Trophoblast cell (in vitro differentiated cells and primary cell): ENCODE measurements at regions not wholly inside any gene's neighbourhood (a gene's known extent, or its start where the extent isn't known, plus 50 kb on each side); places are given as distances from the start of the nearest gene placed in this dataset.

Experiments
- DNase-seq, 2 donors: peaks; one replicate each; pipeline ENCODE4 v3.0.0-alpha.2; 2016
- H2AFZ ChIP-seq: 2 replicates; pipeline ENCODE4 v1.6.1; 2013; ENCODE audit warnings: low read length, moderate library complexity, mild to moderate bottlenecking; ENCODE audit not compliant: insufficient read depth, poor library complexity
- H2AK5ac ChIP-seq: 2 replicates; pipeline ENCODE4 v1.6.1; 2013; ENCODE audit warnings: mild to moderate bottlenecking, low read length
- H2BK120ac ChIP-seq: 2 replicates; pipeline ENCODE4 v1.6.1; 2013; ENCODE audit warnings: low read length, mild to moderate bottlenecking, moderate library complexity; ENCODE audit not compliant: insufficient read depth, poor library complexity
- H2BK12ac ChIP-seq: 2 replicates; pipeline ENCODE4 v1.6.1; 2013; ENCODE audit warnings: mild to moderate bottlenecking, low read length, moderate library complexity
- H2BK5ac ChIP-seq: 2 replicates; pipeline ENCODE4 v1.6.1; 2013; ENCODE audit warnings: low read length, low read depth, moderate library complexity, mild to moderate bottlenecking; ENCODE audit not compliant: poor library complexity
- H3K14ac ChIP-seq: 2 replicates; pipeline ENCODE4 v1.6.1; 2013; ENCODE audit warnings: mild to moderate bottlenecking, low read length
- H3K18ac ChIP-seq: 2 replicates; pipeline ENCODE4 v1.6.1; 2013; ENCODE audit warnings: mild to moderate bottlenecking, low read length
- H3K23ac ChIP-seq: 2 replicates; pipeline ENCODE4 v1.6.1; 2013; ENCODE audit warnings: low read length
- H3K27ac ChIP-seq: 2 replicates; pipeline ENCODE4 v1.5.1; 2013; ENCODE audit warnings: low read depth, mild to moderate bottlenecking, inconsistent platforms, low read length, moderate library complexity
- H3K27me3 ChIP-seq: 2 replicates; pipeline ENCODE4 v1.6.1; 2013; ENCODE audit warnings: inconsistent platforms, mild to moderate bottlenecking, low read length, moderate library complexity; ENCODE audit not compliant: insufficient read depth
- H3K36me3 ChIP-seq, 2 experiments: 1 replicate in 1 of 2; 2 replicates in 1 of 2; pipeline ENCODE4 v1.6.1; 2013; ENCODE audit warnings: low read length in 2 of 2, mild to moderate bottlenecking in 2 of 2, moderate library complexity in 1 of 2; ENCODE audit not compliant: insufficient read depth in 2 of 2, control insufficient read depth in 1 of 2
- H3K4ac ChIP-seq: 2 replicates; pipeline ENCODE4 v1.6.1; 2013; ENCODE audit warnings: low read depth, mild to moderate bottlenecking, low read length, moderate library complexity
- H3K4me1 ChIP-seq, 2 experiments: 1 replicate in 1 of 2; 2 replicates in 1 of 2; pipeline ENCODE4 v1.6.1; 2013; ENCODE audit warnings: low read length in 2 of 2, mild to moderate bottlenecking in 2 of 2, moderate library complexity in 1 of 2; ENCODE audit not compliant: insufficient read depth in 2 of 2, control insufficient read depth in 1 of 2
- H3K4me2 ChIP-seq: 2 replicates; pipeline ENCODE4 v1.6.1; 2013; ENCODE audit warnings: inconsistent platforms, mild to moderate bottlenecking, low read length, moderate library complexity
- H3K4me3 ChIP-seq: 2 replicates; pipeline ENCODE4 v1.5.1; 2013; ENCODE audit warnings: mild to moderate bottlenecking, low read depth, low read length, inconsistent platforms
- H3K79me1 ChIP-seq: one replicate; pipeline ENCODE4 v1.6.1; 2013; ENCODE audit warnings: low read length
- H3K79me2 ChIP-seq: 2 replicates; pipeline ENCODE4 v1.6.1; 2013; ENCODE audit warnings: low read length, mild to moderate bottlenecking; ENCODE audit not compliant: control insufficient read depth, insufficient read depth, poor library complexity
- H3K9ac ChIP-seq: 2 replicates; pipeline ENCODE4 v1.6.1; 2013; ENCODE audit warnings: mild to moderate bottlenecking, low read length
- H3K9me3 ChIP-seq: 2 replicates; pipeline ENCODE4 v1.6.1; 2013; ENCODE audit warnings: low read depth, mild to moderate bottlenecking, control low read depth, inconsistent platforms, low read length; ENCODE audit not compliant: insufficient read depth
- H4K12ac ChIP-seq: 2 replicates; pipeline ENCODE4 v1.6.1; 2013; ENCODE audit warnings: low read depth, mild to moderate bottlenecking, low read length, moderate library complexity
- H4K8ac ChIP-seq: 2 replicates; pipeline ENCODE4 v1.6.1; 2013; ENCODE audit warnings: low read depth, mild to moderate bottlenecking, low read length, moderate library complexity
- H4K91ac ChIP-seq: one replicate; pipeline ENCODE4 v1.6.1; 2013; ENCODE audit warnings: low read depth, mild to moderate bottlenecking, low read length, moderate library complexity
- WGBS: extraction: QIAGEN DNeasy Blood & Tissue Kit; methylation state at CpG from one replicate; pipeline ENCODE4 v1.1.7; 2013; ENCODE audit warnings: missing lambda C conversion rate; ENCODE audit not compliant: insufficient read length, insufficient coverage; ENCODE audit errors: extremely low coverage; 5-methylcytosine and 5-hydroxymethylcytosine counted together

DNA sequence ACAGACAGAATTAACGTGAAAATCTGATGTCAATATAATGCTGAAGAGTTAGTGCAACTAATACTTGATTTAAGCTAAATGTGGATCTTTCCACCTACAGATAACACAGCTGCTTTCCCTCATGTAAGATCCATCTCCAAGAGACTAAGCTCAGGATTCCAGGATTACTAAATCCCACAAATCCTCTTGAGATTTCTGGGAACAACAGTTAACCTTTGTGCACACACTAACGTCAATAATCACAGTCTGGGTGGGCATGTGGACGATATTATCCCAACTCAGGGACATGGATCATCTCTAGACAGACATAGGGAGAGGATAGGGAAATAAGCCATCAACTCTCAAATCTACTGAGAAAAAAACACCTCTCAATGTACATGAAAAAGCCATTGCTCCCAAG is 432.6 kb downstream of the SATB2 start:
- H4K91ac ChIP-seq, result no peak overlapping the region
- H2AFZ ChIP-seq, result no peak overlapping the region
- no peak overlapping the region for H3K4me2 ChIP-seq
- no peak for DNase-seq
- H3K79me1 ChIP-seq, result no peaks in the 10 kb centered on the region
- H2BK12ac ChIP-seq, result no peak overlapping the region
- no peak overlapping the region for H3K4me3 ChIP-seq
- no peak overlapping the region for H2BK120ac ChIP-seq
- no peak overlapping the region for H3K14ac ChIP-seq
- no peak overlapping the region for H2BK5ac ChIP-seq
- H3K27me3 ChIP-seq, result no peaks in the 10 kb centered on the region
- no peaks in the 10 kb centered on the region for H3K79me2 ChIP-seq
- H3K4me1 ChIP-seq, result no peaks in the 10 kb centered on the region
- no peak overlapping the region for H4K8ac ChIP-seq
- H3K9ac ChIP-seq, result no peak overlapping the region
- no peak overlapping the region for H3K27ac ChIP-seq
- H3K36me3 ChIP-seq, result no peaks in the 10 kb centered on the region
- no peak overlapping the region for H3K23ac ChIP-seq
- no peak overlapping the region for H3K4ac ChIP-seq
- H4K12ac ChIP-seq, result no peak overlapping the region
- no peaks in the 10 kb centered on the region for H3K9me3 ChIP-seq
- no CpG with 5 or more reads among the region's 3 CpGs for WGBS
- H2AK5ac ChIP-seq, result no peak overlapping the region
- H3K18ac ChIP-seq, result no peak overlapping the region

DNA sequence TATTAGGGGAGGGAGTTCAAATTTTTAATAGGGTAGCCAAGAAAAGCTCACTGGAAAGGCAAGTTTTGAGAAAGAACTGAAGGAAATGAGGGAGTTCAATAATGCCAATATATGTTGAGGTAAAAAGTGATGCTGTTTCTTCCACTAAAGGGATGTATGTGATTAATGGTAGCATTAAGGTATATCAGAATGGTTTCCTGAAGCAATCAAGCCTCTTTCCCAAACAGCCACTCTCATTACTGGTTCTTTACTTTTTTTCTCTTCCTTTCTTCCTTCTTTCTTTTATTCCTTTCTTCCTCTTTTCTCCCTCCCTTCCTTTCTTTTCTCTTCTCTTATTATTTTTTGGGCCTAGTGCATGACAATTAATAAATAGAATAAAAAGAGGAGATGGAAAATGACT is 433.5 kb downstream of the SATB2 start:
- Histone ChIP-seq H2BK5ac (no peak overlapping the region), H3K79me1 (no peaks in the 10 kb centered on the region), H4K8ac (no peak overlapping the region), H3K4me1 (no peaks in the 10 kb centered on the region), H3K9me3 (no peaks in the 10 kb centered on the region), H3K23ac (no peak overlapping the region), H3K27ac (no peak overlapping the region), H2AFZ (no peak overlapping the region), H3K79me2 (no peaks in the 10 kb centered on the region), H3K4me2 (no peak overlapping the region), H2AK5ac (no peak overlapping the region), H3K9ac (no peak overlapping the region), H3K14ac (no peak overlapping the region), H3K4ac (no peak overlapping the region), H3K4me3 (no peak overlapping the region), H3K27me3 (no peaks in the 10 kb centered on the region), H3K36me3 (no peaks in the 10 kb centered on the region), H4K12ac (no peak overlapping the region), H4K91ac (no peak overlapping the region), H2BK120ac (no peak overlapping the region), H2BK12ac (no peak overlapping the region), H3K18ac (no peak overlapping the region)
- DNase-seq, result no peak

DNA sequence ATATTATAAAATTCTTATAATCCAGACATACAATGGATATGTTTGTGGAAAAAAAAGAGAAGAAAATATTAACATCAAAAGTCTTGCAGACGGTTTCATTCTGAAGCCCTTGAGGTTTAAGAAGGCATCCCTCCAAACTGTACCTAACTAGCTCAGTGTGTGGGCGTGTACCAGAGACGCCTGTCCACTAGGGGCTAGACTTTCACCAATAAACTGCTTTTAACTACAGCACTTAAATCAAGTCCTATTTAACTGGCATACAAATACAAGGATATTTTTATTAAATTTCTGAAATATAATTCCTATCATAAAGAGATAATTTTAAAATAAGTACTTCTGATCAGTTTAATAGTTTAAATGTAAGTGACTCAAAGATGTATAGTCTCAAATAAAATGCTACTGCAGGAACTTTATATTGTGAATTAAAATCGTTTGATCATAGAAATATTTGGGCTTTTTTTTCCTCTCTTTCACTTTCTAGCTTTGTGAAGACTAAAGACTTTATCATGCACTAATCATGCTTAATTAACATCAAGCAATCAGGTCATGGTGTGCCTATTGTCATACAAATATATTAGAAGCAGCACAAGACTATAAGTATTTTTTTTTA is 437.7 kb downstream of the SATB2 start:
- no peak overlapping the region for H4K12ac ChIP-seq
- no peaks in the 10 kb centered on the region for H3K36me3 ChIP-seq
- no peak overlapping the region for H2AK5ac ChIP-seq
- no peak overlapping the region for H2BK12ac ChIP-seq
- no CpG with 5 or more reads among the region's 4 CpGs for WGBS
- H3K4me3 ChIP-seq, result no peak overlapping the region
- H3K27me3 ChIP-seq, result no peaks in the 10 kb centered on the region
- H3K4me1 ChIP-seq, result no peaks in the 10 kb centered on the region
- H3K79me2 ChIP-seq, result no peaks in the 10 kb centered on the region
- no peak overlapping the region for H3K18ac ChIP-seq
- H3K14ac ChIP-seq, result no peak overlapping the region
- H3K27ac ChIP-seq, result no peak overlapping the region
- DNase-seq, result peak in 1 of 2 donors; percentile 3
- no peak overlapping the region for H2BK120ac ChIP-seq
- H3K79me1 ChIP-seq, result no peaks in the 10 kb centered on the region
- H3K4ac ChIP-seq, result no peak overlapping the region
- no peaks in the 10 kb centered on the region for H3K9me3 ChIP-seq
- no peak overlapping the region for H3K23ac ChIP-seq
- H4K8ac ChIP-seq, result no peak overlapping the region
- no peak overlapping the region for H2AFZ ChIP-seq
- no peak overlapping the region for H3K4me2 ChIP-seq
- no peak overlapping the region for H3K9ac ChIP-seq
- no peak overlapping the region for H4K91ac ChIP-seq
- no peak overlapping the region for H2BK5ac ChIP-seq

- Histone ChIP-seq H2BK12ac (no peak overlapping the region), H3K27me3 (no peaks in the 10 kb centered on the region), H2AK5ac (no peak overlapping the region), H3K23ac (no peak overlapping the region), H3K36me3 (no peaks in the 10 kb centered on the region), H3K79me2 (no peaks in the 10 kb centered on the region), H2BK5ac (no peak overlapping the region), H3K18ac (no peak overlapping the region), H3K4me3 (no peak overlapping the region), H3K9me3 (no peaks in the 10 kb centered on the region), H2BK120ac (no peak overlapping the region), H4K8ac (no peak overlapping the region), H3K9ac (no peak overlapping the region), H3K14ac (no peak overlapping the region), H4K91ac (no peak overlapping the region), H3K27ac (no peak overlapping the region), H4K12ac (no peak overlapping the region), H3K4me2 (no peak overlapping the region), H2AFZ (no peak overlapping the region), H3K4me1 (no peaks in the 10 kb centered on the region), H3K79me1 (no peaks in the 10 kb centered on the region), H3K4ac (no peak overlapping the region)
- peak in 1 of 2 donors; percentile 22 for DNase-seq
- WGBS, result no CpG with 5 or more reads among the region's 1 CpG
Measured at GRCh38 chr2:199018826-199019225, 438.9 kb downstream of the SATB2 start.
